Mammary epithelial cell (primary cell): ENCODE measurements at regions not wholly inside any gene's neighbourhood (a gene's known extent, or its start where the extent isn't known, plus 50 kb on each side); places are given as distances from the start of the nearest gene placed in this dataset.

Experiments used
- CTCF ChIP-seq, 2 donors: IDR thresholded peaks in 1 of 2; conservative IDR thresholded peaks in 1 of 2; 2 replicates each; pipeline ENCODE4 v1.5.1; 2011 to 2012; ENCODE audit warnings: inconsistent platforms in 2 of 2, low read length in 2 of 2, mild to moderate bottlenecking in 2 of 2, control low read depth in 1 of 2, low read depth in 1 of 2; ENCODE audit not compliant: insufficient read depth in 1 of 2; ENCODE audit errors: extremely low read depth in 1 of 2
- EZH2 ChIP-seq: IDR thresholded peaks from 2 replicates; pipeline ENCODE4 v1.6.1; 2012; ENCODE audit warnings: low read length, inconsistent platforms, borderline replicate concordance

- TF ChIP-seq EZH2 (no peak), CTCF (conservative IDR thresholded peaks at IDR 0.05 in 1 of 2, IDR thresholded peaks at IDR 0.05 in 1 of 2; ENCODE audit: extremely low read depth in 1 of 2, insufficient read depth in 1 of 2, low read depth in 1 of 2, low read length in 2 of 2) (no peak)
Measured at GRCh38 chr2:60301726-60302125, 251.7 kb downstream of the BCL11A start.
